Brain microvascular endothelial cell (primary cell): ENCODE measurements at regions not wholly inside any gene's neighbourhood (a gene's known extent, or its start where the extent isn't known, plus 50 kb on each side); places are given as distances from the start of the nearest gene placed in this dataset.

Experiments
- DNase-seq: peaks from one replicate; pipeline ENCODE4 v3.0.0-alpha.2; 2020
- H3K27ac ChIP-seq: fragments of 250-450 bp; sonication (Bioruptor Pico); 2 replicates; pipeline ENCODE4 v1.5.1; 2020; ENCODE audit warnings: mild to moderate bottlenecking, moderate library complexity
- H3K27me3 ChIP-seq: fragments of 250-450 bp; sonication (Bioruptor Pico); replicated peaks from 2 replicates; pipeline ENCODE4 v1.5.1; 2020; ENCODE audit warnings: mild to moderate bottlenecking
- H3K36me3 ChIP-seq: fragments of 250-450 bp; sonication (Bioruptor Pico); replicated peaks from 2 replicates; pipeline ENCODE4 v1.5.1; 2020; ENCODE audit warnings: mild to moderate bottlenecking
- H3K4me3 ChIP-seq: 2 replicates; pipeline ENCODE4 v1.5.1; 2011; ENCODE audit warnings: low read depth, mild to moderate bottlenecking, control low read depth, low read length, moderate library complexity
- in situ Hi-C: cut with HindIII; loops from 2 replicates; pipeline ENCODE4 v1.10.0; 2017; ENCODE audit warnings: low sequenced_read_pairs, low pct_ligation_motif_present
- TF ChIP-seq, protein P1 (sequence below): IDR thresholded peaks from 2 replicates; pipeline ENCODE4 v1.5.1; 2011; ENCODE audit warnings: low read depth, mild to moderate bottlenecking, moderate library complexity, low read length, control low read depth, inconsistent platforms; ENCODE audit errors: missing control alignments

DNA sequence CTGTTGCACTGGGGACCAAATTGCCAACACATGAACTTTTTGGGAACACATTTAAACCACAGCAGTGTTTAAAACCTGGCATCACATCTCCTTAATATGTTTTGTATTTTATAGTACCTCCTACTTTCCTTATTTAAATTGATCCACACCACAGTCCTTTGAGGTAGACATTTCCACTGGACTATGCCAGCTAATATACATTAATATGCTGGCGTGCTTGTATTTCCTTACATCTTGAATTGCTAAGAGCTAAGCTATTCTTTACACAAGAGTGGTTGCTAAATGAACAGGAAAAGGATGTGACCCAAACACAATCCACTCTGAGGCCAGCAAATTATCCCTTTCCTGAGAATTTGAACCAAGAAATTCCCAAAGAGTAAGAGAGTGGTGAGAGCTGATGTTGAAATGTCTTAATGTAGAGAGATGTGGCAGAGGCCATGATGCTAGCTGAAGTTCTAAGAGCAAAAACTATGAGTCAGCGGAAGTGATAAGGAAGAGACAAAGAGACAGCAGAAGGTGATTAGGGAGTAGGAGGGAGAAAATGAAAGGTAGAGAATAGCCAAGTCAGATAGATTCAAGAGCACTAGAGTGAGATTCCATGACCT, 131.2 kb downstream of the CD47 start:
- in situ Hi-C loops = no loop called here
- no peak for DNase-seq
- Histone ChIP-seq H3K27ac (no peak overlapping the region), H3K4me3 (no peak overlapping the region), H3K36me3 (no peaks in the 10 kb centered on the region), H3K27me3 (no peaks in the 10 kb centered on the region)
- TF ChIP-seq, protein P1, sequence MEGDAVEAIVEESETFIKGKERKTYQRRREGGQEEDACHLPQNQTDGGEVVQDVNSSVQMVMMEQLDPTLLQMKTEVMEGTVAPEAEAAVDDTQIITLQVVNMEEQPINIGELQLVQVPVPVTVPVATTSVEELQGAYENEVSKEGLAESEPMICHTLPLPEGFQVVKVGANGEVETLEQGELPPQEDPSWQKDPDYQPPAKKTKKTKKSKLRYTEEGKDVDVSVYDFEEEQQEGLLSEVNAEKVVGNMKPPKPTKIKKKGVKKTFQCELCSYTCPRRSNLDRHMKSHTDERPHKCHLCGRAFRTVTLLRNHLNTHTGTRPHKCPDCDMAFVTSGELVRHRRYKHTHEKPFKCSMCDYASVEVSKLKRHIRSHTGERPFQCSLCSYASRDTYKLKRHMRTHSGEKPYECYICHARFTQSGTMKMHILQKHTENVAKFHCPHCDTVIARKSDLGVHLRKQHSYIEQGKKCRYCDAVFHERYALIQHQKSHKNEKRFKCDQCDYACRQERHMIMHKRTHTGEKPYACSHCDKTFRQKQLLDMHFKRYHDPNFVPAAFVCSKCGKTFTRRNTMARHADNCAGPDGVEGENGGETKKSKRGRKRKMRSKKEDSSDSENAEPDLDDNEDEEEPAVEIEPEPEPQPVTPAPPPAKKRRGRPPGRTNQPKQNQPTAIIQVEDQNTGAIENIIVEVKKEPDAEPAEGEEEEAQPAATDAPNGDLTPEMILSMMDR = no peak

DNA sequence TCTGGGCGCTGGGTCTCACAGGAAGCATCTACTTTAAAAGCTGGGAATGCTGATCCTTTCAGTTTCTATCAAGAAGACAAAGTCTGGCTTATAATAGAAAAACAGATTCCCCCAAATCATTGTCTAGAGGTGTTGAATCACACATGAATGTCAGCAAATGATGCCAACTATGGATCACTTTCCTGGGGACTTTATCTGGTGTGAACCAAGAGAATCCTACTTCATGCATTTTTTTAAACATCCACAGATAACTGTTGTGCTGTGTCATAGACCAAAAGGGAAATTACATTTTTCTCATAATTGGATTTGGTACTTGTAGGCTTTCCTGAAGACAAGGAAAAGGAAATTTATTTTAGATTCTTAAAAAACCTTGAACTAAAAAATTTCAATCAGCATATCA, 132.7 kb downstream of the CD47 start:
- no peak overlapping the region for H3K4me3 ChIP-seq

DNA sequence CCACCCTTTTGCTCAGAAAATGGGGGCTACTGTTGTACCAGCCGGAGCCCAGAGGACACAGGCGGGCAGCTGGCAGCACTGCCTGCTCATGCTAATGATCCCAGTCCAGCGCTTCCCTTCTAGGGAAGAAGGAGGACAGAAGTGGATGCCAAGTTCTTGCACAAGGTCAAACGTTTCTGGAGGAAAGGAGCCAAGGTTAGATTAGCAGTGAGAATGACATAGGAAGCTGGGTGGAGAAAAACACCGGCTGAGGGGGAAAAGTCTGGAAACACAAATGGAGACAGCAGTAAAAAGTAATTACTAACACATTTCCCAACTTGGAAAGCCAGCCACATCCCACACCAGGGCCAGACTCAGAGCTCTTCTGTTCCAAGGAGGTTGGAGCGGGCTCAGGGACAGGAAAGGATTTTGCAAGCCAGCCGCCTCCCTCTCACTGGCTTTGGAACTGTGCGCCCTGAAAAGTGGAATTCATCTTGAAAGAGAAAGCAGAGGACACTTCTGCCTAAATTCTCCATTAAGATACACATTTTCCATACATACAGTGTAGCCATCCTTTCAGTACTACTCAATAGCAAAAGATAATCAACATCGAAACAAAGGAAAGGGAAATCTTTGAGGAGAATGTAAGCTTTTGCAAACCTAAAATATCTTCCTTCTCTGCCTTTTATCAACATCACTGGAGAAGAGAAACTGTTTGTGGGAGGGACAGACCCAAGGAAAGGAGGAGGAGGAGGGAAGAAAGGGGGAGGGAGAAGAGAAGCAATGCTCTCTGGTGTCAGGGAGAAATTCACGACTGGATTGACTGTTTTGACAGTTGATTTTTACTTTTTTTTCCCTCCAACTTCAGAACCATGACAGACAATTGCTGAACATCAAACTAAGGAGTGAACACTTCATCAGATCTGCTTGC, 133.6 kb downstream of the CD47 start:
- no peak overlapping the region for H3K4me3 ChIP-seq
- H3K27ac ChIP-seq = no peak overlapping the region
- H3K27me3 ChIP-seq = no peaks in the 10 kb centered on the region
- no peak for DNase-seq
- no peaks in the 10 kb centered on the region for H3K36me3 ChIP-seq
- TF ChIP-seq, protein P1 = no peak
- in situ Hi-C loops = no loop called here

More for the DNA sequence above, 132.7 kb downstream of the CD47 start:
- in situ Hi-C loops = no loop called here
- TF ChIP-seq, protein P1 = no peak
- H3K36me3 ChIP-seq = no peaks in the 10 kb centered on the region
- H3K27me3 ChIP-seq = no peaks in the 10 kb centered on the region
- H3K27ac ChIP-seq = no peak overlapping the region
- no peak for DNase-seq

DNA sequence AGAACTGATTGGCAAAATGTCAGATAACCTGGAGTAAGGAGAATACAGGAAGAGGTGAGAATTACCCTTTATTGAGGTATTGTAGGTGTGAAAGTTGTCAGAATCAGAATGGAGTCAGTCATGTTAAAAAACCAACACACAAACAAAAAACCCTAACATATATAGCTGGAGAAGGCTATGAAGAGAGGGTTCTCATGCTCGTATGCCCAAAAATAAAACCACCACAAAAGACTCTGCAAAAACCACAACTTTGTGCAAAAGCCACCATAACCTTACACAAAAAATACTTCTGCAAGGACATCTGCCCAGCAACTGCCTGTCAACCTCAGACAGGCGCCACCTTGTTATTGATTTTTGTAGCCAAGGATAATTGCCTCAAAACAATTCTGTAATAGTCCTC, 136.0 kb downstream of the CD47 start:
- no peak for DNase-seq
- TF ChIP-seq, protein P1 = no peak
- in situ Hi-C loops = no loop called here

DNA sequence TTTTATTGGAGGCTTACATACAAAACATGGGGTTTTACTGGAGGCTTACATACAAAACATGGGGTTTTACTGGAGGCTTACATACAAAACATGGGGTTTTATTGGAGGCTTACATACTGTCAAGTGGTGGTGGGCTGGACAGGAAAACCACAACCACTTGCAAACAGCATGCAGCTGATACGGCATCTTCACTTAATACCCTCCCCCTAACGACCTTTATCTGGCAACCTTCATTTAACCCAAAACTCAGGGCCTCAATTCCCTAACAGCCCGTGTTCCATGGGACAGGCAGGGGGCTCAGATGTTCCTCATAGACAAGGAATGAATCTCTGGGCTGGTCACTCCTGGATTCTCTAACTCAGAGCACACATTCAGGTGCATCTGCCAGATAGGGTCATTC, 137.1 kb downstream of the CD47 start:
- Histone ChIP-seq H3K27me3 (no peaks in the 10 kb centered on the region), H3K36me3 (no peaks in the 10 kb centered on the region), H3K4me3 (no peak overlapping the region), H3K27ac (no peak overlapping the region)
- DNase-seq = no peak
- in situ Hi-C loops = no loop called here
- TF ChIP-seq, protein P1 = no peak

More for the DNA sequence above, 136.0 kb downstream of the CD47 start:
- H3K36me3 ChIP-seq = no peaks in the 10 kb centered on the region
- H3K27ac ChIP-seq = no peak overlapping the region
- H3K4me3 ChIP-seq = no peak overlapping the region
- H3K27me3 ChIP-seq = no peaks in the 10 kb centered on the region
